ENCODE measurements at regions not wholly inside any gene's neighbourhood (a gene's known extent, or its start where the extent isn't known, plus 50 kb on each side); places are given as distances from the start of the nearest gene placed in this dataset.

GRCh38 chr4:12499693-12500092, 984.4 kb downstream of the RAB28 start:
- no peak for TF ChIP-seq POLR2A (IDR thresholded peaks at IDR 0.05)
- peak in 1 of 3 donors; percentile 17 for TF ChIP-seq POLR2AphosphoS5 (IDR thresholded peaks at IDR 0.05)
- no peak for TF ChIP-seq CTCF (IDR thresholded peaks at IDR 0.05)

Measured in transverse colon (tissue), 4 donors.